Body of pancreas (tissue), 4 donors: ENCODE measurements at regions not wholly inside any gene's neighbourhood (a gene's known extent, or its start where the extent isn't known, plus 50 kb on each side); places are given as distances from the start of the nearest gene placed in this dataset.

ENCODE experiments used
- ATAC-seq: fragments of 150-250 bp; one replicate; pipeline ENCODE4 v1.9.1; 2016
- DNase-seq, 4 donors: peaks; one replicate each; pipeline ENCODE4 v3.0.0-alpha.2; 2019
- H3K27ac ChIP-seq, 4 donors: fragments of 200-600 bp; sonication (generic); 1 replicate in 3 of 4; 2 replicates in 1 of 4; pipeline versions ENCODE4 v1.5.1 to v1.6.1; 2016 to 2019; ENCODE audit warnings: mild to moderate bottlenecking in 1 of 4, mixed read lengths in 1 of 4, moderate library complexity in 1 of 4
- H3K27me3 ChIP-seq, 2 donors: fragments of 200-600 bp; sonication (generic); one replicate each; pipeline ENCODE4 v1.6.0; 2016; ENCODE audit warnings: mild to moderate bottlenecking in 1 of 2
- H3K36me3 ChIP-seq, 2 donors: fragments of 200-600 bp; sonication (generic); replicated peaks in 1 of 2; 2 replicates each; pipeline ENCODE4 v1.5.1; 2016; ENCODE audit warnings: low read depth in 2 of 2; ENCODE audit not compliant: insufficient read depth in 1 of 2
- H3K4me1 ChIP-seq: fragments of 200-600 bp; sonication (generic); one replicate; pipeline ENCODE4 v1.6.0; 2016
- H3K4me3 ChIP-seq, 2 donors: fragments of 200-600 bp; sonication (generic); 1 replicate in 1 of 2; 2 replicates in 1 of 2; pipeline ENCODE4 v1.5.1; 2016 to 2019
- H3K9me3 ChIP-seq, 3 donors: fragments of 200-600 bp; sonication (generic); 1 replicate in 2 of 3; 2 replicates in 1 of 3; pipeline ENCODE4 v1.5.1; 2016
- CTCF ChIP-seq, 7 experiments: fragments of 450-650 bp in 4 of 7; fragments of 200-600 bp in 3 of 7; sonication (generic) in 3 of 7; IDR thresholded peaks; one replicate each; pipeline ENCODE4 v1.5.1; 2016 to 2019; ENCODE audit warnings: antibody characterized with exemption in 7 of 7
- POLR2A ChIP-seq, 3 donors: fragments of 450-650 bp; IDR thresholded peaks; one replicate each; pipeline ENCODE4 v1.6.1; 2016; ENCODE audit warnings: antibody characterized with exemption in 3 of 3, mild to moderate bottlenecking in 2 of 3
- WGBS, 2 donors: methylation state at CpG; one replicate each; pipeline ENCODE4 v1.1.5; 2017; 5-methylcytosine and 5-hydroxymethylcytosine counted together
- intact Hi-C: fragments of 100-400 bp; cut with DNase I; formaldehyde crosslinking; loops from one replicate; pipeline ENCODE4 v1.15.1; 2023

- no peak for DNase-seq
- Histone ChIP-seq H3K36me3 (no peaks in the 10 kb centered on the region), H3K27ac (no peak overlapping the region), H3K4me1 (no peaks in the 10 kb centered on the region), H3K9me3 (no peaks in the 10 kb centered on the region), H3K27me3 (no peaks in the 10 kb centered on the region), H3K4me3 (no peak overlapping the region)
- ATAC-seq: no peak
- intact Hi-C loops: no loop called here
- TF ChIP-seq POLR2A (IDR thresholded peaks at IDR 0.05) (no peak), CTCF (IDR thresholded peaks at IDR 0.05) (no peak)
- 92 to 96% methylated on average over 2 to 14 of the region's 14 CpGs for WGBS, 2 donors
These were observed 51.1 kb upstream of the BEGAIN start for GRCh38 chr14:100638211-100638855.

- 82 to 86% methylated on average over 6 of the region's 6 CpGs for WGBS, 2 donors
- intact Hi-C loops: no loop called here
- Histone ChIP-seq H3K4me1 (no peaks in the 10 kb centered on the region), H3K27me3 (no peaks in the 10 kb centered on the region), H3K36me3 (no peaks in the 10 kb centered on the region), H3K4me3 (no peak overlapping the region), H3K9me3 (no peaks in the 10 kb centered on the region), H3K27ac (no peak overlapping the region)
- TF ChIP-seq CTCF (IDR thresholded peaks at IDR 0.05): no peak
- no peak for TF ChIP-seq POLR2A (IDR thresholded peaks at IDR 0.05)
- DNase-seq (no peak), ATAC-seq (no peak)
These were observed 52.1 kb upstream of the BEGAIN start for GRCh38 chr14:100639280-100639679.

- DNase-seq: no peak
- TF ChIP-seq POLR2A (IDR thresholded peaks at IDR 0.05): no peak
- no peak for TF ChIP-seq CTCF (IDR thresholded peaks at IDR 0.05)
- no peak for ATAC-seq
- intact Hi-C loops: loop anchor here (10.0 kb wide), 1 partner anchor 116 kb away; no protein-coding TSS in a partner anchor
- H3K4me1 ChIP-seq: peaks cover 5% of the 10 kb centered on the region
- WGBS, 2 donors: 77 to 84% methylated on average over 16 to 20 of the region's 20 CpGs
- H3K9me3 ChIP-seq: no peaks in the 10 kb centered on the region
- H3K4me3 ChIP-seq: no peak overlapping the region
- H3K27me3 ChIP-seq: no peaks in the 10 kb centered on the region
- H3K27ac ChIP-seq: no peak overlapping the region
- no peaks in the 10 kb centered on the region for H3K36me3 ChIP-seq
These were observed 53.5 kb upstream of the BEGAIN start for GRCh38 chr14:100640471-100641273.

DNA sequence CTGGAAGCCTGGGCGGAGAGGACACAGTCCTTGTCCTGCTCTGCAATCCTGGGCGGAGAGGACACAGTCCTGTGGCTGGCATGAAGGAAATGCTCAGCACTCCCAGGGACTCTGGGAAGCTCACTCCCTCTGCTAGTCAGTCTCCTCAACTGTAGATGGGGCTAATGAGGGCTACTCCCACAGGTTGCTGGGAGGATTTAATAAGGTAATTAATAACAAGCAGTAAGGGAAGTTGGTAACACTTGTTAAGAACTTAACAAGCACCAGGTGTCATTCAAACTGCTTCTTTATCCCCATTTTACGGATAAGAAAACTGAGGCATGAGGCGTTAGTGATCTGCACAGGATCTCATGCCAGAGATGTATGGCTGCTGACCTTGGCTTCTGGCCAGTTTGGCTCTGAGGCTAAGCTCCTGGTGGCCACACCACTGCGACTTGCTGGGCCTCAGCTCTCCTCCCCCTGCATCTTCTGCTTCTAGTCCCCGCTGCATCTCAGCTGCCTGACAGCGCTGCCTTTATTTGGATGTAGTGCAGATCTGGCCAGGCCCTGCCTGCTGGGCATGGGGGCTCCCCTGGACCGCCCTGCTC is 54.1 kb upstream of the BEGAIN start:
- TF ChIP-seq CTCF (IDR thresholded peaks at IDR 0.05) (no peak), POLR2A (IDR thresholded peaks at IDR 0.05) (no peak)
- Histone ChIP-seq H3K4me1 (peaks cover 5% of the 10 kb centered on the region), H3K36me3 (no peaks in the 10 kb centered on the region), H3K9me3 (no peaks in the 10 kb centered on the region), H3K27me3 (no peaks in the 10 kb centered on the region), H3K4me3 (no peak overlapping the region), H3K27ac (no peak overlapping the region)
- WGBS, 2 donors: 62 to 78% methylated on average over 5 to 8 of the region's 8 CpGs
- ATAC-seq: no peak
- intact Hi-C loops: loop anchor here (10.0 kb wide), 1 partner anchor 117 kb away; no protein-coding TSS in a partner anchor
- DNase-seq: peak in 2 of 4 donors; percentile 53 to 56
